Cerebellar cortex (tissue), 1 donor: ENCODE measurements at regions not wholly inside any gene's neighbourhood (a gene's known extent, or its start where the extent isn't known, plus 50 kb on each side); places are given as distances from the start of the nearest gene placed in this dataset.

Experiments
- DNase-seq: peaks from one replicate; pipeline ENCODE4 v3.0.0-alpha.2; 2015; ENCODE audit warnings: low spot score

- DNase-seq, result no peak
Measured at GRCh38 chr20:10771435-10772140, 97.8 kb upstream of the JAG1 start.

GRCh38 chr20:10774357-10774943 is 100.7 kb upstream of the JAG1 start:
- DNase-seq, result no peak

DNA sequence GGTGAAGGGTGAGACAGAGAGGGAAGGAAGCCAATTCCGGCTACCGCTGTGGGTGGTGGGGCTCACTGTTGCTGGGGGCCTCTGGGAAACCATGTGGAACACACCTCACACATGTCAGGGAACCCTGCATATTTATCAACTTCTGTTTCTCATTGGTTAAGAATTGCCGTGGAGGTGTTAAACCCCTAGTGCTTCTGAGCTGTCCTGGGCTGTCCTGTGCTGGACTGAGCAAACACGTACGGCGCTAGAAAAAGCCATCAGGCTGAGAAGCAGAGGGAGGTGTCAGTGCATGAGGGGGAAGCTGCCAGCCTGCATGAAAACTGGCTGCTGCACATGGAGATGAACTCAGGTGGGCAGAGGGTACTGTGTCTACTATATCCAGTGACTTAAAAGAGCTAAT is 103.9 kb upstream of the JAG1 start:
- no peak for DNase-seq

DNA sequence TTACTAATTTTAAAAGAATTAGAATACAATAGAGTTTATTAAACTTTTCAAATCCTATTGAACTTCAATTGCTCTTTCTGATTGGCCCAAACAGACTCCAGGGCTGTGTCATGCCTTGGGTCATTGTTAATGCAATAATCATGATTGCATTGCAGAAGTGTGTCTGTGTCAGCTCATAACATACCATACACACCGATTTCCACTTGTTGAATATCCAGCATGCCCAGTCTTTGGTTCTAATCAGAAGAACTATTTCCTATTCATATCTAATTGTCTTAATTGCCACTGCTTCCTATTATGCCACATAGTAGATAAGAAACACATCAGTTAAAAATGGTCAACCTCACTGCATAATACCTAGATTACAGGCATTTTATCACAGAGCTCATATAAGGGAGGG is 106.1 kb upstream of the JAG1 start:
- no peak for DNase-seq

- DNase-seq, result no peak
Measured at GRCh38 chr20:10780901-10781300, 107.1 kb upstream of the JAG1 start.

- DNase-seq, result no peak
Measured at GRCh38 chr20:10781526-10781925, 107.7 kb upstream of the JAG1 start.

- DNase-seq, result no peak
Measured at GRCh38 chr20:10783707-10784553, 110.1 kb upstream of the JAG1 start.

DNA sequence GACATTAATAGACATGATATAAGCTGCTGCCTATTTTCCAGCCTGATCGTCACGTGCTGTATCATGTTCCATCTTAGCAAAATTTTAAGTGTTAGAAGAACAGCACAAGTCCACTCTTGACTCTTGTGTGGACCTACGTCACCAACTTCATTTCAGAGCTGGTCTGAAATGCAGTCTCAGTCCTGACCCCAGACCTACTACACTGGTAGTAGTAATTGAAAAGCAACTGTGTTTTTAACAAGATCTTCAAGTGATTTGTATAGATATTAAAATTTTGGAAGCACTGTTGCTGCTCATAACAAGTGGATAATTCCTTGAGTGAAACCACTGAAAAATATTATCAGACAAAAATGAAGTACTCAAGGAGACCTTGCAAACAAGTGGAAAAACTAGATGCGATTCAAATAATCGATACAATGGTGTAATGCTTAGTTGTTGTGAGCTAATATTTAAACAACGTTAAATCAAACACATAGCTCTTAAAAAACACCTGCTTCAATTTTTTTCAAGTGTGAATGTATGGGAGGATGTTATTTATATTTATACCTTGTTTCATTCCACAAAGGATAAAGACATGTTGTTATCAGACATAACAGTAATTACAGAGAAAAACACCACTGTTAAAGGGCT is 110.9 kb upstream of the JAG1 start:
- DNase-seq, result no peak

DNA sequence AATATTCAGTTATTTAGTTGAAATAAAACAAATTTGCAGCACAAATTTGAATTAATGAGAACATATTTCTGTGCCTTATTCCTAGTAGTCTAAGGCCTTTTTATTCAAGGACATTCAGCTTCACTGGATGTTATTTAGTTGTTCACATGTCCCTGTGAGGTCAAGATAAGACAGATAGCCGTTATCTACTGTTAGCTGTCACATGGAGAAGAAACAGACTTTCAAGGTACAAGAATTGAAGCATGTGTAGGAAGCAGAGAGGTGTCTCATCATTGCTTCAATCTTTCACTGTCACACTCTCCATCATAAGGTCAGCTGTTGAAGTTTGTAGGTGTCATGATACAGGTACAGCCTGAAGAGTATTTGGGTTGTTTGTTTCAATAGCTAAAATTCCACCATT is 112.9 kb upstream of the JAG1 start:
- DNase-seq, result no peak

DNA sequence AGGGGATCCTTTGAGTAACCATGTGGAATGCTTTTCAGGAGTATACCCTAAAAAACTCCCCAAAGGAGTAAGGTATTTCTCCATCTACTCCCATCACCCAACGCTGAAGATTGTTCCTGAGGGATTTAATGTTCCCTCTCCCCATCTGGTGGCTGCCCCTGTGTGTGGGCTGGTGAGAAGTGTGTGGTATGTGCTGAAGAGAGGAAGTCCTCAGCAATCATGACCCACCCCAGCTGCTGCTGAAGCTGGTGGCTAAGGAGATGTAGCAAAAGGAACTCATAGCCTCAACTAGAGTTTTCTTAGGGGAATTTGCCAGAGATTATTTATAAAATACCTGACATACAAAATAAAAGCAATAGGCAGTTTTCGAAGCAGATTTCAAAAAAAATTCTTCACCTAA is 114.3 kb upstream of the JAG1 start:
- no peak for DNase-seq

GRCh38 chr20:10788877-10789276 is 115.1 kb upstream of the JAG1 start:
- DNase-seq, result no peak

DNA sequence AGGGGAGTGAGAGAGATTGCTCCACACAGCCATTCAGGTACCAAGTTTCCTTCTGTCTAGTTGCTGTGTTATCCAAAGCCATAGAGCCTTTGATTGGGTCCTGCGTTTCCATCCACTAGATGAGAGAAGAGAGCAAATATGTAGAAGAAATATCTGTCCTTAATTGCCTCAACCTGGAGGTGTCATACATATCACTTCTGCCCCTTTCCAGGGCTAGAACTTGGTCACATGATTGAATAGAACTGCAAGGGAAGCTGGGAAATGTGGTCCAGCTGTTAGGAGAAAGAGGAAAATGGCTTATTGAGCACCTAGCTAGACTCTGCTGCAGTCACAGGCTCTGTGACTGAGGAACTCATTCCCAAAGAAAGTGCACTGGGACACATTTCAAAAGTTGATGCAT is 115.6 kb upstream of the JAG1 start:
- no peak for DNase-seq

DNA sequence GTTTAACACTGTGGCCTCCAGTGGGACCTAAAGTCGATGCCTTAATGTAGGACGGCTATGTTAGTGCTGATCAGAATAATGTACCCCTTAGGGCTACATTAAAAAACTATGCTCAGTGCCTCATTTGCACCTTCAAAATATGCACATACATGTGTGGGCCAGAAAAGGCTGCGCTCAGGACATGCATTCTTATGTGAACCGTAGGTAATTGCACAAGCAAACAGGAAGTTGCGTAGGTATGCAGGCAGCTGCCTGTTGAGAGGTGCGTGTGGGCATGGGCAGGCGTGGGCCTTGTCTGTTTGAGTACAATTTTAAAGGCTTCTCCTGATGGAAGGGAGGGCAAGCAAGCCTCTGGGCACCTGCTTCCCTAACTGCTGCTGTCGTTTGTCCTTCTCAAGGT is 116.2 kb upstream of the JAG1 start:
- no peak for DNase-seq

GRCh38 chr20:10792291-10792690 is 118.5 kb upstream of the JAG1 start:
- no peak for DNase-seq

GRCh38 chr20:10793766-10794165 is 120.0 kb upstream of the JAG1 start:
- DNase-seq, result no peak

DNA sequence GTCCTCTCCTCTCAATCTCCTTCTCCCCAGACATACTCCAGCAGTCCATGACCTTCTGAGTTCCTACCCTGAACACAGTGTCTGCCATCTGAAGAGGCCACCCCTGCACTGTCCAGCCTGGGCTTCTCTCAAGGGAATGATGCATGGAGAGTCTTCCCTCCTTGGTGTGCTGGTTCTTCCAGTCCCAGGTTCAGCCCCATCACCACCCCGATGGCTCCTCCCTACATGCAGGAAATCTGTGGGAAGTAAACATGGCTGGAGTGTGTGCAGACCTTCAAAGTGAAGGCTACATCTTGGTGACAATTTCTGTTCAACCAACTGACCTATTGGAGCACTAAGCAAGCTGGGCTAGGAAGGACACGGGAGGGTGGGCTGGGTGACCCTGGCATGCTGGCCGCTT is 121.0 kb upstream of the JAG1 start:
- DNase-seq, result no peak

DNA sequence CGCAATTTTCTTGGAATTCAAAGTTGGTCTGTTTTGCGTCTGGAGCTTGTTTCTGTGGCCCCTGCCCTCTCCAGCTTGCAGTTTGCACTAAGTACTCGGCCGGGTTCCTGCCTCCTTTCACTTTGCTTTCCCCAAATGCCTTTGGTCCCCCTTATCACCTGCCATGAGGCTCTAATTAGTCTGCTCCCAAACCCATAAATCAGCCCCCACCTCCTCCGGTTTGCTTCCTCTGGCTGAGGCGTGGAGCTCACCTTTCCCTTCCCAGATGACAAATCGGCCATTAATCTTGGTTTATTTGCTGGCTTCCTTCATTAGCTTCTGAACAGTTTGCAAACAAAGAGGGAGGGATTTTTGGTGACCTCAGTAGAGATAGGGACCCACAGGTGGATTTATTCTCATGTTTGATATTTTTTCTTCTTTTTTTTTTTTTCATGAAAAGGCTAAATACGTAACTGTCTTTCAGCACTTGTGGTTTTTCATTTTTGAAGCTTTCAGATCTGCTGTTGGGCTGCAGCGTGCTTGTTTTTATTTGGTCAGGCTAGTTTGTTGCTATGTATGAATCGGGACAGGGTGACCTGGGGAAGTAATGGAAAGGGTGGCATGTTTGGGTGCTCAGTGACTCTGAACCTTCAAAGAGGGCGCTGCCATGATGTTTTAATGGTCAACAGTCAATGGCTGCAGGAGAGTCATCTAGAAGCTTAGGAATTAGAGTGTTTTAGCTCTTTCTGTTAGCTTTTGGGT is 121.7 kb upstream of the JAG1 start:
- no peak for DNase-seq

DNA sequence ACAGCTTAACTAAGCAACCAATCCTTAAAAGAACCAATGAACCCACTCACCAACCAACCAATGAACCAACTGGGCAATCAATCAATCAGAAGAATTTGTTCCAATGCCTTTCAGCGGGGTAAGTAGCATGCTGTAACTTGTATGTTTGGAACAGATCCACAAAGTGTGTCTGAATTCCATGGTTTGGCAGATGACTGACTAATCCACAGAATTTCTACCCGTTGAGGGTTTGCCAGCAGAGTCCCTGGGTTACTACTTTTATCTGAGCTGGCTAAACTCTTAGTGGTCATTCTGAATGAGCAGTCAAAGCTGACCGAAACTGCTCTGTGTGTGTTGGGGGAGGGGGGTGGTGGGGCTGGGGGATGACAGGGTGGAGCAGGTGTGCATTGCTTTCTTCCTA is 125.0 kb upstream of the JAG1 start:
- no peak for DNase-seq

GRCh38 chr20:10799735-10800134 is 125.9 kb upstream of the JAG1 start:
- no peak for DNase-seq

DNA sequence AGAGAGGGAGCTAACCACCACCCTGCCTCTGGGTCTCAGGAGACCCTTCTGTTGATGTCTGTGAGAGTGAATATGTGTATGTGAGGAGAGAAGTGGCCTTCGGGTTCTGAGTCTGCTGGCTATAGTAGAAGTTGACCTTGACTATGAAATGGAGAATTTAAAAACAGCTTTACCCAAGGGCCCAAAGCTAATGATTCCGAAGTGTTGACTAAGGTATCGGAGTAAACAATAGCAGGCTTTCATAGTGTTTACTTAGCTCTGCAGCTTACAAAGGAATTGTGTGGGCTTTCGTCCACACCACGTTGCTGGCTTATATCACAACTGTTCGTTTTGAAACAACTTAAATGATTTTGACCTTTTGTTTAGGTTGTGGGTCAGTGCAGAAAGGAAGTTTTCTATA is 126.5 kb upstream of the JAG1 start:
- no peak for DNase-seq

GRCh38 chr20:10802236-10802635 is 128.4 kb upstream of the JAG1 start:
- no peak for DNase-seq

- no peak for DNase-seq
Measured at GRCh38 chr20:10805764-10806163, 132.0 kb upstream of the JAG1 start.
